ENCODE measurements at regions not wholly inside any gene's neighbourhood (a gene's known extent, or its start where the extent isn't known, plus 50 kb on each side); places are given as distances from the start of the nearest gene placed in this dataset.

DNA sequence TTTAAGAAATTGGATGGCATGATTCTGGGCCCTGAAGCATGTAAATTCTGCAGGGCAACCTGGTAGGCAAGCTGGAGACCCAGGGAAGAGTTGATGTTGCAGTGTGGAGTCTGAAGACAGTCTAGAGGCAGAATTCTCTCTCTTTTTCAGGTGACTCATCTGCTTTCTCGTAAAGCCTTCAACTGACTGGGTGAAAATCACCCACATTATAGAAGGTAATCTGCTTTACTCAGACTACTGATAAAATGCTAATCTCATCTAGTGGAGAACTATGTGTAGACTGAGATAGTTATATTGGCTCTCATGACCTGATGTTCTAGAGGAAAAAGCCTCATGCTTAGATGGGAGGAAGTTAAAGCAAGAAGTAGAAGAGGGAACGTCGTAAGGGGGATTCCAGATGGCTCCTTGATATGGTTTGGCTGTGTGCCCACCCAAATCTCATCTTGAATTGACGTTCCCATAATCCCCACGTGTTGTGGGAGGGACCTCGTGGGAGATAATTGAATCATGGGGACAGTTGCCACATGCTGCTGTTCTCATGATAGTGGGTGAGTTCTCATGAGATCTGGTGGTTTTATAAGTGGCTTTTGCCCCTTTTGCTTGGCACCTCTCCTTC is 723.8 kb downstream of the BCL11B start:
- DNase-seq: peak in 1 of 2 donors; percentile 1

DNA sequence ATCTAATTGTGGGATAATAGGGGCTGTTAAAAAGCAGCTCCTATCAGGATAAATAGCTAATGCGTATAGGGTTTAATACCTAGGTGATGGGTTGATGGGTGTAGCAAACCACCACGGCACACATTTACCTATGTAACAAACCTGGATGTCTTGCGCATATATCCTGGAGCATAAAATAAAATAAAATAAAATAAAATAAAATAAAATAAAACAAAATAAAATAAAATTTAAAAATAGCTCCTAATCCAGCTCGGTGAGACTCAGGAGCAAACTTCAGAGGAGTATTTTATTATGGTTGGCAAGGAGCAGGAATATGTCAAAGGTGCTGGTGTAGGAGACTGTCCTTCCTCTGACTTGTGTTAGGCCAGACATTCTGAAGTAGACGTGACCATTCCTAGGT is 721.0 kb downstream of the BCL11B start:
- no peak for DNase-seq

DNA sequence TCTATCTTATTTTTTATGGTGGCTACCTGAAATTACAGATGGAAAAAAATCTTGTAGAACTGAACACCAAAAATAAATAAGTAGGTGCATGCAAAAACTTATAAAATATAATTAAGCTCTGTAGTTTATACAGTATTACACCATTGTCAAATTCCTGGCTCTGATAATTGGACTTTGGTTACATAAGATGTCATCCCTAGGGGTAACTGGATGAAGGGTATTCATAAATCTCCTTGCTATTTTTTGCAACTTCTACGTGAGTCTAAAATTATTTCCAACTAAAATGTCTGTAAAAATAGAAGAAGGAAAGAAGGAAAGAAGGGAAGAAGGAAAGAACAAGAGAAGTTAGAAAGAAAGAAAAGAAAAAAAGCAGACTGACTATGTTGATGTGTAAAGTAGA is 716.6 kb downstream of the BCL11B start:
- no peak for DNase-seq

DNA sequence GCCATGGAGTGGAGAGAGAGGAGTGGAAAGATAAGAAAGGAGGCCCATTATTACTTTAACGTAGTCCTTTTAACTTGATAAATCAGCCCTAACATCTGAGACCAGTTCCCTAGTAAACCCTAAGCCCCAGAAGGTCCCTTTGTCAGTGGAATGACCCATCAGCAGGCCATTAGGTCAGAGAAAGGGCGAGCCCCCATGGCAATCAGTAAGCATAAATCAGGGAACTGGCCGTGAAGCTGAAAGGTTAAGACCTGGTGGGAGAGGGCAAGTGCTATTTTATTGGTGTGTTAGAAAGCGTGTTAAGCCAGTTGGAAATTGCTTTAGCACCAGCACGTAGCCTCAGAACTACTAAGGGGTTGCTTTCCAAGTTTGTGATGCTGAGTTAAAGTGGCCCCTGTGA is 708.0 kb downstream of the BCL11B start:
- DNase-seq: no peak

DNA sequence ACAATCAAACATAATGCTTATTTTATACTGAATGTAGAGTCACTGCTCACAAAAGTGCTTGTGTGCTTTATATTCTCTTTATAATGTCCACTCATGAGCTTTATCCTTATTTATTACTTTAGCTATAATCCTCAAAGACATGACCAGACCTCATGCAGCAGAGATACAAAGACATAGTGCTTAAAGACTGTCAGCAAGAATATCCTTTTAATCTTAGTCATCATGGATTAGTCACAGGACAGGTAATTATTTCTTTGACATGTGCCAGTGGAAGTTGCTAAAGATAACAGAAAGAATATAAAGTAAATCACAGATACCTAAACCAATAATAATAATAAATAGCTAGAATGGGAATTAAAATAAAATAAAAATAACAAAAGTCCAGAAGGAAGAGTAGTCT is 707.5 kb downstream of the BCL11B start:
- no peak for DNase-seq

DNA sequence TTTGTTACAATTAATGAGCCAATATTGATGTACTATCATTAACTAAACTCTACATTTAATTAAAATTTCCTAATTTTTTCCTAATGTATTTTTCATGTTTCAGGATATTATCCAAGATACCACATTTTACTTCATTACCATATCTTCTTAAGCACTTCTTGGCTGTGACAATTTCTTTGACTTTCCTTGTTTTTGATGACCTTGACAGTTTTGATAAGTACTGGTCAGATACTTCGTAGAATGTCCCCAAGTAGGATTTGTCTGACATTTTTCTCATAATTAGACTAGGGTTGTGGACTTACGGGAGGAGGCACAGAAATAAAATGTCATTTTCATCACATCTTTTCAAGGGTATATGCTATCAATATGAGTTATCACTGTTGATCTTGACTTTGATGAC is 700.9 kb downstream of the BCL11B start:
- no peak for DNase-seq

DNA sequence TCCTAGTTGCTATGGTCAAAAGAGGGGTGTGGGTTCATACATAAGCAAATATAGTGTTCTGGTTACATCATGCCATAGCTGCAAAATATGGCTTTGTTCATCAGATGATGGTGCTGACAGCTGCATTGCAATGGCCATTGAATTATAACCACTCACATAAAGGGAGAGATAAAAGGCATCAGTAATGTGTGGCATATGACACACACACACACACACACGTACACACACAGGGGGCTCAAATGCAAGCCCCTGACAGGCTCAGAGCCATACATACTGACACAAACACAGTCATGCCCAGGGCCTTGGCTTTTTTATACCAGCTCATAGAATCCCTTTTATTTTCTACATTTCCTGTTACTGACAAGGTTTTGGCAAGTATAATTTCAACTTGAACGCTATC is 698.9 kb downstream of the BCL11B start:
- no peak for DNase-seq

DNA sequence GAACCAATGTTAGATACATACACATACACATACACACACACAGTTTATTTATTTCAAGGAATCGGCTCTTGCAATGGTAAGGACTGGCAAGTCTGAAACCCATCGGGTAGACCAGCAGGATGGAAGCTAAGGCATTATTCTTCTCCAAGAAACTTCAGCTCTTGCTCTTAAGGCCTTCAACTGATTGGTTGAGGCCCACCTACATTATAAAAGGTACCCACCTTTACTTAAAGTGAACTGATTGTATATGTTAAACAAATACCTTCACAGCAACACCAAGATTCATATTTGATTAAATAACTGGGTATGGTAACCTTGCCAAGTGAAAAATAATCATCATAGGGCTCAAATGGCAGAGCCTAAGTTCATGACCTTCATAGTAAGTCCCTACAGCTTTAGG is 695.5 kb downstream of the BCL11B start:
- DNase-seq: no peak

DNA sequence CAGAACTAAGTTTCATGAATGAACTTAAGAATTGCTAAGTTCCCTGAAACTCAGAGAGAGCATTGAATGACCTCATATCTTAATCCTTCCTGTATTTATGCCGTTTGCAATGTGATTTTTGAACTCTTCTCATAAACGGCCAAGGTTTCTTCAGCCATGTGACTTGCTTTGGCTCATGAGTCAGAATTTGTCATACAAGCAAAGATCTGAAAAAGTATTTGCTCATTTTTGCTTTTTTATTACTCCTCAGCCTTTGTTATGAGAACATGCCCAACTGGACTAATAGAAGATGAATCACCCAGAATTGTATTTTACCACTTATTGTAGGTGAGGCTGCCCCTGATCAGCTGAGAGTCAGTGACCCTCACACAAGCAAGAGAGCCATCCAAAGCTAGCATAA is 693.8 kb downstream of the BCL11B start:
- DNase-seq: no peak

DNA sequence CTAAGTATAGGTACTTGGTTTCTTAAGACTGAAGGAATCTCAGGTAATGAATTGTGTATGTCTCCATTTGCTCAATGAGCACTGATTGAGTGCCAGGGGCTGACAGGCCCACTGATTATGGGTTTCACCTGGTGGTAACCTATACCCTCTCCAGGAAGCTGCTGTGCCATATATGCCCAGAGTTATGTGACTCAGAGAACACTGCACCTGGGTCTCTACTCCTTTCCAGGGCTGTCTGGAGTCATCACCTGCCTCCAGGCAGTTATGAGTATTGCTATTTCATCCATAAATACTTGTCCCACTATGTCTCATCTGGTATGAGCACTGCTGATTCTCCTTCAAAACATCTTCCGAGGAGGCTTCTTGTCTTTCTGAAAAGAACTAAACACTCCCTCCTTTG is 692.9 kb downstream of the BCL11B start:
- DNase-seq: no peak

DNA sequence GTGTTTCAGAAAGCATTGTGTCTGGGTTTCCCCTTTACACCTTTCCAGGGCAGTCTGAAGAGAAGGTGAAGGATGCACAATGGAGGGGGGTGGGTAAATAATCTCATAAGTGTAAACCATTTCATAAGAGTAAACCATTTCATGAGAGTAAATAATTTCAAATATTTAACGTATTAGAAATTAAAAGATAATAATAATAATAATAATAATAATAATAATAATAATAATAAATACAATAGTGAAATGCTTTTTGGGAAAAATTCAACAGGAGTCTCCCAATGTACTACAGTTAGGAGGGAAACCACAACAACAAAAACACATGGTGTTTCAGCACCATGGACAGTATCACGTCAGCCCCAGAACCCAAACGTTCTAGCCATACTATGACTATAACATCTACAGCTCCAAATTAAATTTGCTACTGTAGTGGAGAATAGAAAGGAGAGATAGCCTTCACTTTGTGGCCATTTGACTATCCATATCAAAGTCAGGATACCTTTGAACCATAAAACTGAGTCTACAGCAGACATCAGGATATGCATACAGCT is 691.8 kb downstream of the BCL11B start:
- DNase-seq: peak in 1 of 2 donors; percentile 30

DNA sequence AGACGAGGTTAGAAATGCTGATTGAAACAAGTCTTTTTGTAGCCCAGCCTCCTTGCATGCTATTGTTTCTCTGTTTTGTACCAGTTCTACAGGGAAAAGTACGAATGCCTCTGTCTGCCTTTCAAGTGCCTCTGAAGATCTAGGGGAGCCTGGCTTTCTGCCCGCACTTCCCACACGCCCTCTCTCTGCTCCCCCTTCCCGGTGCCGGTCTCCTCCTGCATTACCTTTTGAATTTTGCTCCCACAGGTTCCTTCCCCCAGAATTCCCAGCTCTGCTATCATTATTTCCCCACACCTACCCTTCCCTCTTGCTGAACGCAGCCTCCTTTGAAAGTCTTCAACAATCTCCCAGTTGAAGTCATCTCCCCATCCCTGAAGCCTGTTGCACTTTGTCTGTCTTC is 689.7 kb downstream of the BCL11B start:
- no peak for DNase-seq

DNA sequence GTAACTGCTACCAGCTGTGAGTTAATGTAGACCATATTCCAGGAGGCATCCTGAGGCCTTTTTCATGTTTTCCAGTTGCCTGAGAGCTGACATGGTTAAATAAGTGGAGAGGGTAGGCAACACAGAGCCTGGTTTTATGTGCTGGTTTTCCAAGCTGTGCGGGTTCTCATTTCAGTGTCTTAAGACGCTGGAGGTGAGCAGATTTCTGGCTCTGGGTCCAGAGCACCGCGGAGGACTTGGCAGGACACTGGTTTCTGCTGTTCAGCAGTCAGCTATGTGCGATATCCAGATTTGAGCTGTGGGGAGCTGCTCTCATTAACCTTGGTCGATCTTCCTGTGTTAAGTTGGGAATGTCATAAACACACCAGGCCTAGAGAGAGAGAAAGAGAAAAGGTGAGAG is 680.8 kb downstream of the BCL11B start:
- DNase-seq: no peak

DNA sequence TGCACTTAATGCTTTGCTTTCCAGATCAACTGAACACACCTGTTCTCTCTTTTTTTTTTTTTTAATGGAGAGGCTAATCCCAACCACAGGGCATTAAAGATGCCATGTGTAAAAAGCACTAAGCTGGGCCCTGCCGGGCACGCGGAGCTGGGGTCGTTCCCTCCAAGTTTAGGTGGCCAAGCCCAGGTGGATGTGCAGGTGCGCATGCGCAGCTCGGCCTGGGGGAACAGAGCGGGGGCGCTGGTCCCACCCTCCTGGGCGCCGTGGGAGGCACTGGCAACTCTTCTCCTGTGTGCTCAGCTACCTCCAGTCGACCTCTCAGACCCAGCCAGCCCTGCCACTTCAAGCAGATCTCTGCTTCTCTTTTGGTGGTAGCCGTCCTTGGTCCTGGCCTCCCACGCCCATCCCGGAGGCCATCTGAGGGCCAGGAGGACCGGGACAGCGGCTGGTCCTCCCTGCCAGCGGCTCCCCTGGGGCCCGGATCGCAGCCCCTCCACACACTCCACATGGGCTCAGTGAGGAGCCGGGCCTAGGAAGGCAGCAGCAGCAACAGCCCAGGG is 679.3 kb downstream of the BCL11B start:
- DNase-seq: no peak

DNA sequence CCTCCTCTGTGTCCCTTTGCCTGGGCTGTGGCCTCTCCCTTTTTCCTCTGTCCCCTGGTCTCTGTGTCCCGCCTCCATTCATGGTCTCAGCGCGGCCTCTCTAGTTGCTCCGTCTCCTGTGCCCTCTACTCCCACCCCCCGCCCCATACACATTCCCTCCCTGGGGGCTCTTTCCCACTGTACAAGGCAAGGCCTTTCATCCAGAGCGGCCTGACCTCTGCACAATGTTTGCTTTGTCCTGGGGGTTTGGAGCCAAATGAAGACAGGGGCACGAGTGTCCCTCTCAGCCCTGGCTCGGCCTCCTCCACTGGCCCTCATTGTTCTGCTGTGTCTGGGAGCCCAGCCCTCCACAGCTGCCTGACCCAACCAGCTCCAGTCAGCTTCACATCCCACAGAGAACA is 678.6 kb downstream of the BCL11B start:
- DNase-seq: no peak

DNA sequence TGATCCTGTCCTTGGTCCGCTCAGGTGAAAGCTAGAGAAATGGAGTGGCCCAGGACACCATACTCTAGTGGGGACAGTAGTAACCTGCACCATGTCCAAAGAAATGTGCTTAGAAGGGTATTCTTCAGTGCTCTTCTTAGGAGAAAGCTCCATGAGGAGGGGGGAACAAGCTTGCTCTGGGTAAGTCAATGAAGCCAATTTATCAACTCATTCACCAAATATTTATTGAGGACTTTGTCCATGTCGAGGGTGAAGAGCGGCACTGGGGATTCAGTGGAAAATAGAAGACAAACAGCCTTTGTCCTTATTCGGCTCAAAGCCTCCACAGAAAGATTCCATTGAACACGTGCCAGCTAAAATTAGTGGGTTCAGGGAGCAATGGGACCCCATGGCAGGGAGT is 677.8 kb downstream of the BCL11B start:
- no peak for DNase-seq

DNA sequence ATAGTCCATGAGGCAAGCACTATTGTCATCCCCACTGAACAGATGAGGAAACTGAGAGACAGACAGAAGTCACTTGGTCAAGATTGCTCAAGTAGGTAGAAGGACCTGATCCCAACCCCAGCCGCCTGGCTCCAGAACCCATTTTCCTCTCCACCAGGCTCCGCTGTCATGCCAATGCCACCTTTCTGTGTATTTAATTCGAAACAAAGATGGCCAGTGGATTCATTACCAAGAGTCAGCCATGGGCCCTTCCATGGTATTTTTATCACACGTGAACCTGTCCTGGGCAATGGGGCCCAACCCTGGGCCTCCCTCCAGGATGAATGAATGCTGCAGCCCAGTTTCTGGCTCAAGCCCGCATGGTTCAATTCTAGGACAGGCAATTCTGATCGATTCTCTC is 673.4 kb downstream of the BCL11B start:
- no peak for DNase-seq

DNA sequence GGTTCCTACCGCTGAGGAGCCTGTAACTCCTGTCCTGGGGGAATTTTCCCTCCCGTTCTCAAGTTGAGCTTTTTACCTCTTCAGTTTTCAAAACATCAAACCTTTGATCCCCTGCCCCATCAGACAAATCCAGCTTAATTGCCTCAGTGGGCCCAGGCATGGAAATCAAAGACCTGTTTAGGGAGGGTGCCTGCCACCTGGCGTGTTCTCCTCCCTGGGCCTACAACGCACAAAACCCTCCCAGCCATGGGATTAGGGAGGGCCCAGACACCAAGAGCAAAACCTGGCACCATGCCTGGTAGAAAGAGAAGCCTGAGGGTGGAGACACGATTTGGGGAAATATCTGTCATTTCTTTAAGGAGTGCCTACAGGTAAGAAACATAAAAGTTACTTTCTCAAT is 672.9 kb downstream of the BCL11B start:
- no peak for DNase-seq

DNA sequence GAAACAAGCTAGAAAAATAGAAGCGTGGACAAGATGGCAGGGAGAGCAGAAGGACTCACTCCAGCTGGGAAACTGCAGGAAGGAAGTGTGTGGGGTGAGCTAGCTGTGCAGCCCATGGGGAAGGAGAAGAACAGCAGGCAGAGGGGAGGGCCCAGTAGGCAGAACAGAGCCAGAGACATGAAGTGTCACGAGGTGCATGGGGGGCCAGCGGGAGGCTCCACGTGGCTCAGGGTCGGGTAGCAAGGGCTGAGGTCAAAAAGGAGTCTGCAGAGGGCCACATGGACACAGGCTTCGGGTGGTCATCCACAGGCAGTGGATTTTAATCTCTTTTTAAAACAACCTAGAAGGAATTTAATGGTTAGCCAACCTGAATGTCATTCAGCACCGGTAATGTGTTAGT is 669.0 kb downstream of the BCL11B start:
- DNase-seq: no peak

DNA sequence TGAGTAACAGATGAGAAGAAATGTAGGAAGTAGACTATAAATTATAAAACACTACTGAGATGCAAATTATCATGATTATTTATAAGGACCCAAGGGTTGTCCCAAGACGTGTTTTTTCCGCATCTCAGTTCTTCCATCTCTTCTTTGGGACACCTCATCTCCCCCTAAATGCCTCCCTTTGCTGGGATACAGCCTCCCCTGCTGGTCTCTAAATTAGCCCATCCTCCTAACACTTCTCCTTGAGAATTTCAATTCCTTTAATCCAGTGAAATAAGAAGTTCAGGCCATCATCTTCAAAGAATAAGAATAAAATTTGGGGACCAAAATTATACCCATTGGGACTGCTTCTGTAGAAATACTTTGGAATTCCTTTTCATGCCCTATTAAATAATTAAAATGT is 667.0 kb downstream of the BCL11B start:
- no peak for DNase-seq

DNA sequence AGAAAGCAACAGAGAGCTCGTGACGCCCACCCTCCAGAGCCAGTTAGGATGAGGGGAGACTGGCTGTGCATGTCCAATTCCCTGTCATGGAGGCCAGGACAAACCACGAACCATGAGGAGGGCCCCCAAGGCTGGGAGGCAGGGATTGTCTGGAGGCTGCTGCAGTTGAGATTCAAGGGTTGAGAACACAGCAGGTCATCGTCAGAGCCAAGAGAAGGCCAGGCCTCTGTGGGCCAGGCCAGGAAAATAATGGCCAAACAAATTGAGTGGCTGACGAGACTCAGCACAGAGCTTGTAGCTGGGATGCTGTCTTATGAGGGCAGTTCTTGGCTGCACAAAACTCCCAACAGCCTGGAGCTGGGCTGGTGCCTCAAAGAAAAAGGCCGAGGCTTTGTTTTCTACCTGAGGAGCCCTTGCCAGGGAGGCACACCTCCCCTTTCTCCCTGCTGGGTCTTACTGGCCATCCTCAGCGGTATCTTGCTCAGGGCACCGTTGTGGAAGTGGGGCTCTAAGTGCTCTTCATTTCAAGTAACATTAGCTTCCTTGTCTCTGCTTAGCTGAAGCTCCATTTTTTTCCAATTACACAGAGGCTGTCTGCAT is 665.9 kb downstream of the BCL11B start:
- DNase-seq: no peak

DNA sequence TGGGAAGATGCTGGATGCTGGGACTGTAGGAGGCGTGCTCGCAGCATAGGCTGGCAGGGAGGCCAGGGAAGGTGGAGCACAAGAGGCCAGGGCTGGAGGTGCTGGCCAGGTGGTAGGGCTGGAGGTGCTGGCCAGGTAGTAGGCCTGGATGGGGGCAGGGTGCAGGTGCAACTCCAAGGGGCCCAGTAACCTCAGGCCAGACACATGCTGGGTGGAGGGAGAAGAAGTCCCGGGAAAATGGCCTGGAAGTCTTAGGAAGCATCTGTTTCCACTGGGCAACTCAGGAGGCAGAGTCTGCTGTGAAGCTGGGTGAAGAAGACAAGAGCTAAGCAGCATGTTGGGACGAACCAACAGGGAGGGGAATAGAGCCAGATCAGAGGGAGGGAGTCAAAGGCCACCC is 665.2 kb downstream of the BCL11B start:
- no peak for DNase-seq

DNA sequence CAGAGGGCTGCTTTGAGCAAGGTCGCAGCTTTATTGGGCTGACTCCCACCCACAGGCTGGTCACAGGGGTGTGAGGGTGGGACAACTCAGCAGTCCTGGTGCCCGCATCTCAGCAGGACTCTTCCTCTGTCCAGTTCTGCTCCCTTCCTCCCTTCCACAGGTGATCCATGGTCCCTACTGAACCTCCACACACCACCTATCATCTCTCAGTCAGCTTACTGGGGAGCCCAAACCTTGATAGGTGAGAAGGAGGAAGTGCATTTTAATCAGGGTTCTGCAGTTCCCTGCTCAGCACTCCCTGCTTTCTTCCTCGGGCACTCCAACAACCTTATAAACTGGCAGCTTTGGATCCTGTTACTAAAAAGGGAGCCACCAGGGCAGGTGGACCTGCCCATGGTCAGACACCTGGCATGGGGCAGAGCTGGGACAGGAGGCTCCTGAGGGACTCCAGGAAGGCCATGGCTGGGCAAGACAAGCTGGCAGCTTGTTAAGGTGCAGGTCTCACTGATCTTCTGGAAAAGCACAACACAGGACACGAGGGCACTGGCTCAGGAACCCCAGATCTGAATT is 664.6 kb downstream of the BCL11B start:
- DNase-seq: no peak
